Transverse colon (tissue), 4 donors: ENCODE measurements at regions not wholly inside any gene's neighbourhood (a gene's known extent, or its start where the extent isn't known, plus 50 kb on each side); places are given as distances from the start of the nearest gene placed in this dataset.

Experiments
- EP300 ChIP-seq: sonication (generic); formaldehyde crosslinking; IDR thresholded peaks from one replicate; pipeline ENCODE4 v1.6.1; 2017; ENCODE audit warnings: antibody characterized with exemption, low read depth
- POLR2A ChIP-seq: fragments of 450-650 bp; IDR thresholded peaks from one replicate; pipeline ENCODE4 v1.6.1; 2016; ENCODE audit warnings: antibody characterized with exemption, mild to moderate bottlenecking, moderate library complexity
- POLR2AphosphoS5 ChIP-seq, 3 donors: sonication (generic); formaldehyde crosslinking; IDR thresholded peaks; one replicate each; pipeline ENCODE4 v1.6.1; 2016; ENCODE audit warnings: antibody characterized with exemption in 3 of 3
- TF ChIP-seq, protein P1 (sequence below), 5 experiments: fragments of 200-600 bp in 3 of 5; fragments of 450-650 bp in 2 of 5; sonication (generic) in 3 of 5; IDR thresholded peaks; 1 replicate in 2 of 5; 2 replicates in 3 of 5; pipeline ENCODE4 v1.5.1; 2016 to 2017; ENCODE audit warnings: antibody characterized with exemption in 5 of 5, inconsistent platforms in 3 of 5, mild to moderate bottlenecking in 2 of 5, moderate library complexity in 1 of 5

DNA sequence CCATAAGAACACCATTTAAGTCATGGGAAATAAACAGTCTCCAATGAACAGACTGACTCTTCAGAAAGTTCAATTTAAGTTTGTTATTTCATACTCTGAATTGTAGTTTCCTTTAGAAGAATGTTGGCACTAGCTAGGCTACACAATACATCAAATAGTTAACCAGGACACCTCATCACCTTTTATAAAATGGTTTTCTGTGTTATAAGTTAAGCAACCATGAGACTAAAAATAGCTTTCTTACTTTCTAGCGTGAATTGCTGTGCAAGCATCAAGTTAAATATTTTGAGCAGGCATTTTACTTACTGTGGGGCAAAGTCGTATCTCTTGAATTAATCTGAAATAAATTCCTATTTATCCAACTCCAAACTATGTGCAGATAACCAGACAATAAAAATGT is 1092.6 kb upstream of the SLC39A10 start:
- TF ChIP-seq, protein P1, sequence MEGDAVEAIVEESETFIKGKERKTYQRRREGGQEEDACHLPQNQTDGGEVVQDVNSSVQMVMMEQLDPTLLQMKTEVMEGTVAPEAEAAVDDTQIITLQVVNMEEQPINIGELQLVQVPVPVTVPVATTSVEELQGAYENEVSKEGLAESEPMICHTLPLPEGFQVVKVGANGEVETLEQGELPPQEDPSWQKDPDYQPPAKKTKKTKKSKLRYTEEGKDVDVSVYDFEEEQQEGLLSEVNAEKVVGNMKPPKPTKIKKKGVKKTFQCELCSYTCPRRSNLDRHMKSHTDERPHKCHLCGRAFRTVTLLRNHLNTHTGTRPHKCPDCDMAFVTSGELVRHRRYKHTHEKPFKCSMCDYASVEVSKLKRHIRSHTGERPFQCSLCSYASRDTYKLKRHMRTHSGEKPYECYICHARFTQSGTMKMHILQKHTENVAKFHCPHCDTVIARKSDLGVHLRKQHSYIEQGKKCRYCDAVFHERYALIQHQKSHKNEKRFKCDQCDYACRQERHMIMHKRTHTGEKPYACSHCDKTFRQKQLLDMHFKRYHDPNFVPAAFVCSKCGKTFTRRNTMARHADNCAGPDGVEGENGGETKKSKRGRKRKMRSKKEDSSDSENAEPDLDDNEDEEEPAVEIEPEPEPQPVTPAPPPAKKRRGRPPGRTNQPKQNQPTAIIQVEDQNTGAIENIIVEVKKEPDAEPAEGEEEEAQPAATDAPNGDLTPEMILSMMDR (IDR thresholded peaks at IDR 0.05) = no peak
- TF ChIP-seq EP300 (no peak), POLR2A (no peak), POLR2AphosphoS5 (IDR thresholded peaks at IDR 0.05) (no peak)
